Colonic mucosa (tissue), 4 donors: ENCODE measurements at regions not wholly inside any gene's neighbourhood (a gene's known extent, or its start where the extent isn't known, plus 50 kb on each side); places are given as distances from the start of the nearest gene placed in this dataset.

Source experiments
- DNase-seq: peaks from one replicate; pipeline ENCODE4 v3.0.0-alpha.2; 2020
- H3K27ac ChIP-seq: fragments of 200-600 bp; one replicate; pipeline ENCODE4 v1.8.0; 2021
- H3K27me3 ChIP-seq: fragments of 200-600 bp; one replicate; pipeline ENCODE4 v1.8.0; 2021
- H3K36me3 ChIP-seq: fragments of 200-600 bp; one replicate; pipeline ENCODE4 v1.8.0; 2021
- H3K4me1 ChIP-seq: fragments of 200-600 bp; one replicate; pipeline ENCODE4 v1.8.0; 2021; ENCODE audit warnings: mild to moderate bottlenecking
- H3K4me3 ChIP-seq: fragments of 200-600 bp; one replicate; pipeline ENCODE4 v1.8.0; 2021
- H3K9ac ChIP-seq, 2 donors: one replicate each; pipeline ENCODE4 v1.7.0; 2013; ENCODE audit warnings: control low read depth in 2 of 2, low read depth in 2 of 2, low read length in 2 of 2
- H3K9me3 ChIP-seq: fragments of 200-600 bp; one replicate; pipeline ENCODE4 v1.8.0; 2021
- intact Hi-C: fragments of 100-400 bp; cut with DNase I; formaldehyde crosslinking; loops from one replicate; pipeline ENCODE4 v1.14.1; 2022
- TF ChIP-seq, protein P1 (sequence below): fragments of 200-600 bp; IDR thresholded peaks from one replicate; pipeline ENCODE4 v1.8.0; 2022; ENCODE audit warnings: antibody characterized with exemption, mild to moderate bottlenecking
- donor health status: healthy.
- donor health status: DM: no; HTN: no; CAD: no.
- donor health status: DM: no; HTN: no; CAD: no.

GRCh38 chr15:29522373-29523276 is 253.0 kb upstream of the NSMCE3 start:
- TF ChIP-seq, protein P1, sequence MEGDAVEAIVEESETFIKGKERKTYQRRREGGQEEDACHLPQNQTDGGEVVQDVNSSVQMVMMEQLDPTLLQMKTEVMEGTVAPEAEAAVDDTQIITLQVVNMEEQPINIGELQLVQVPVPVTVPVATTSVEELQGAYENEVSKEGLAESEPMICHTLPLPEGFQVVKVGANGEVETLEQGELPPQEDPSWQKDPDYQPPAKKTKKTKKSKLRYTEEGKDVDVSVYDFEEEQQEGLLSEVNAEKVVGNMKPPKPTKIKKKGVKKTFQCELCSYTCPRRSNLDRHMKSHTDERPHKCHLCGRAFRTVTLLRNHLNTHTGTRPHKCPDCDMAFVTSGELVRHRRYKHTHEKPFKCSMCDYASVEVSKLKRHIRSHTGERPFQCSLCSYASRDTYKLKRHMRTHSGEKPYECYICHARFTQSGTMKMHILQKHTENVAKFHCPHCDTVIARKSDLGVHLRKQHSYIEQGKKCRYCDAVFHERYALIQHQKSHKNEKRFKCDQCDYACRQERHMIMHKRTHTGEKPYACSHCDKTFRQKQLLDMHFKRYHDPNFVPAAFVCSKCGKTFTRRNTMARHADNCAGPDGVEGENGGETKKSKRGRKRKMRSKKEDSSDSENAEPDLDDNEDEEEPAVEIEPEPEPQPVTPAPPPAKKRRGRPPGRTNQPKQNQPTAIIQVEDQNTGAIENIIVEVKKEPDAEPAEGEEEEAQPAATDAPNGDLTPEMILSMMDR = no peak
- intact Hi-C loops = no loop called here
- H3K27ac ChIP-seq = no peak overlapping the region
- no peak overlapping the region for H3K4me3 ChIP-seq
- H3K36me3 ChIP-seq = no peaks in the 10 kb centered on the region
- no peaks in the 10 kb centered on the region for H3K27me3 ChIP-seq
- peak; percentile 23 for DNase-seq
- H3K4me1 ChIP-seq = no peaks in the 10 kb centered on the region
- H3K9me3 ChIP-seq = no peaks in the 10 kb centered on the region
- H3K9ac ChIP-seq = no peak overlapping the region

- DNase-seq = no peak
- no peaks in the 10 kb centered on the region for H3K4me1 ChIP-seq
- no peak overlapping the region for H3K27ac ChIP-seq
- no peaks in the 10 kb centered on the region for H3K9me3 ChIP-seq
- H3K4me3 ChIP-seq = no peak overlapping the region
- no peaks in the 10 kb centered on the region for H3K27me3 ChIP-seq
- no peak overlapping the region for H3K9ac ChIP-seq
- H3K36me3 ChIP-seq = no peaks in the 10 kb centered on the region
- intact Hi-C loops = no loop called here
- TF ChIP-seq, protein P1 = no peak
These were observed 248.8 kb upstream of the NSMCE3 start for GRCh38 chr15:29518442-29518841.

DNA sequence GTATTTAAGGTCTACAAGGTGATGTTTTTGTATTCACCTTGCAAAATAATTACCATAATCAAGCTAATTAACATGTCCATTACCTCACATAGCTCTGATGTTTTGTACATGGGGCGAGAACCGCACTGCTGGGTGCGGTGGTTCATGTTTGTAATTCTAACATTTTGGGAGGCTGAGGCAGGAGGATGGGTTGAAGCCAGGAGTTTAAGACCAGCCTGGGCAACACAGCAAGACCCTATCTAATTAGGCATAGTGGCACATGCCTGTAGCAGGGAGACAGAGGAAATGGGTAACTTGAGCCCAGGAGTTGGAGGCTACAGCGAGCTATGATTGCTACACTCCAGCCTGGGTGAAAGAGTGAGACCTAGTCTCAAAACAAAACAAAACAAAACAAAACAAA is 248.2 kb upstream of the NSMCE3 start:
- Histone ChIP-seq H3K27me3 (no peaks in the 10 kb centered on the region), H3K4me1 (no peaks in the 10 kb centered on the region), H3K36me3 (no peaks in the 10 kb centered on the region), H3K27ac (no peak overlapping the region), H3K9me3 (no peaks in the 10 kb centered on the region), H3K9ac (no peak overlapping the region), H3K4me3 (no peak overlapping the region)
- intact Hi-C loops = no loop called here
- TF ChIP-seq, protein P1 = no peak
- DNase-seq = no peak

- H3K27ac ChIP-seq = no peak overlapping the region
- intact Hi-C loops = no loop called here
- no peaks in the 10 kb centered on the region for H3K9me3 ChIP-seq
- TF ChIP-seq, protein P1 = no peak
- no peaks in the 10 kb centered on the region for H3K36me3 ChIP-seq
- no peaks in the 10 kb centered on the region for H3K4me1 ChIP-seq
- no peaks in the 10 kb centered on the region for H3K27me3 ChIP-seq
- H3K4me3 ChIP-seq = no peak overlapping the region
- H3K9ac ChIP-seq = no peak overlapping the region
- no peak for DNase-seq
These were observed 247.3 kb upstream of the NSMCE3 start for GRCh38 chr15:29516929-29517328.

DNA sequence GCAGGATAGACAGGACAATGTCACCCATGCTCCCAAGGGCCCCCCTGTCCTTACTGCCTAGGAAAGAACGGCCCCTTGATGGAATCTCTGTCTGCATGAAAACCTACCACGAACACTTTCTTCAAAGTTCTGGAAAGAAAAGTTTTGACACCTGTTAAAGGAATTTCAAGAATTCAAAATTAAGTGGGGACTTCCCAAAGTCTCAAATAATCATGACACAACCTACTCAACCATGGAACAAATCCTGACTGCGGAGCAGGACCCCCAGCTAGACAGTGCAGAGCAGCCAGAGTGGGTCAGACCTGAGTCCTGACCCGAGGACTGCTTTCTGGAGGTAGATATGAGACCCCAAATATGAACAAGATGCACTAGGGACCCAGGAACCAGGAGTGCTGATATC is 245.3 kb upstream of the NSMCE3 start:
- H3K9me3 ChIP-seq = no peaks in the 10 kb centered on the region
- H3K4me1 ChIP-seq = no peaks in the 10 kb centered on the region
- no peak for DNase-seq
- no peak overlapping the region for H3K4me3 ChIP-seq
- no peak overlapping the region for H3K27ac ChIP-seq
- H3K9ac ChIP-seq = no peak overlapping the region
- no peaks in the 10 kb centered on the region for H3K36me3 ChIP-seq
- TF ChIP-seq, protein P1 = no peak
- no peaks in the 10 kb centered on the region for H3K27me3 ChIP-seq
- intact Hi-C loops = no loop called here
